ENCODE measurements at regions not wholly inside any gene's neighbourhood (a gene's known extent, or its start where the extent isn't known, plus 50 kb on each side); places are given as distances from the start of the nearest gene placed in this dataset.

DNA sequence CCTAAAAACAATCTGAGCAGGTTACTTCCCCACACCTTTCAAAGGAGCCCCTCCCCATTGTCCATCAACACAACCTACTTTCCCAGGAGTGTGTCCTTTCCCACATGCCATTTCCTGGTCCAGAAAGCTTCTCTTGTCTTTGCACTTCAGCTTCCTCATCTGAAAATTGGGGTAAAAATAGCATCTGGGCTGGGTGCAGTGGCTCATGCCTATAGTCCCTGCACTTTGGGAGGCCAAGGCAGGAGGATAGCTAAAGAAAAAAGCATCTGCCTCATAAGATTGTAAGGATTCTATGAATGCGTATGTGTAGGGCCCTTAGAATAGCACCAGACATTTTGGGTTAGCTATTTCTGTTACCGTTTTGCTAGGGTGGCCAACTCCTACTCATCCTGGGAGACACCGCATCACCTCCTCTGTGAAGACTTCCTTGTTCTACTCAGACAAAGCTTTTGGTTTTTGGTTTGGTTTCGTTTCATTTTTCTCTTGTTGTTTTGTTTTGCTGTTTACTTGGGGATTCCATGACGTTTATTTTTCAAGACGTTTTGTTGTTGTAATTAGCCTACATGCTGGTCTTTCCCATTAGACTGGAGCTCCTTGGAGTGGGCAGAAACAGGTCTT, 224.4 kb upstream of the TLE3 start:
- DNase-seq (ENCODE audit: low read depth in 1 of 2, low spot score in 1 of 2): no peak
- no peak for TF ChIP-seq JUND (IDR thresholded peaks at IDR 0.05; ENCODE audit: low read depth)
- in situ Hi-C loops (cut with HindIII; ENCODE audit: low pct_unique_long_range_greater_than_20kb, low sequenced_read_pairs): no loop called here

DNA sequence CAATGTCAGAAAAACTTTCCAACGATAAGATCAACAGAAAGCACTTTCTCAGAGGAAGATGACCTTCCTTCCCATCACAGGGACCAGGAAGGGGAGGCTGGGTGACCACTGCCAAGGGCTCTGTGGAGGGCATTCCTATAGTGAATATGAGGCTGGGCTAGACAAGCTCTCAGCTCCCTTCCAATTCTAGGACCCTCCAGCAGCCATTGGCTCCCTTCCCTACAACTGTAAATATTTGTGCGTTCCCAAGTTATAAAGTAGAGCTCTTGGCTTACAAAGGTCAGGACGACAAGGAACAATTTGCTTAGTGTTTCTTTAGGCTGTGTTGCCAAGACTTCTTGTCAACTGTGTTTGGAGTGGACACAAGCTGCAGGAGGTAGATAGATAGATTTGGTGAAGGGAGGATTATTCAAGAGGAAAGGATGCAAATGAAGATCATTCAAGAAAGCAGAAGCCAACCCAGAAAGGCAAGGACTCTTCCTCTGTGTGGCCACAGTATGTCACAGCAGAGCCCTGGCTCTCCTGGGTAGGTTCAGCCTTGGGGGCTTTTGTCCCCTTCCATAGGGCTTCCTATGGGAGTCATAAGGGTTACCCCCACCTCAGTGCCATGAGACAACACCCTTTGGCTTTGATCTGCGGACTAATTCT, 223.6 kb upstream of the TLE3 start:
- 0 out of 2 replicates have a peak, but pooled peaks have one; percentile 33 for TF ChIP-seq JUND (IDR thresholded peaks at IDR 0.05; ENCODE audit: low read depth)
- in situ Hi-C loops (cut with HindIII; ENCODE audit: low pct_unique_long_range_greater_than_20kb, low sequenced_read_pairs): no loop called here
- DNase-seq (ENCODE audit: low read depth in 1 of 2, low spot score in 1 of 2): peak in 1 of 2 experiments; percentile 75

DNA sequence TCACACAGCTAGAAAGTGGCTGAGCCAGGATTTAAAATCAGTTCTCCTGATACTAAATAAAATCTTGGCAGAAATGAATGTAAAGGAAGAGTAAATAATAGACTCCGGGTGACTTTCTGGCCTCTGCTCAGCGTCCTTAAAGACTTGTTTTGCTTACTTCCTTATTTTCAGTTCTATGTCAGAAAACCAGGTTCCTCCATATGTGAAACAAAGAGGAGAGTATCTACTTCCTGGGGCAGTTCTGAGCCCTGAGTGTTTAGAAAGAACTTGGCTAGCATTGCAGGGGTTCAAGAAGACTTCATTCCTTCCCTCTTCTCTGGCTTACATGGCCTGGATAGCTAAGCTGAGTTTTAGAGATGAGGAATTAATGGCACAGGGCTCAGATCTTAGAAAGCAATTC, 222.8 kb upstream of the TLE3 start:
- DNase-seq (ENCODE audit: low read depth in 1 of 2, low spot score in 1 of 2): no peak
- no peak for TF ChIP-seq JUND (IDR thresholded peaks at IDR 0.05; ENCODE audit: low read depth)
- in situ Hi-C loops (cut with HindIII; ENCODE audit: low pct_unique_long_range_greater_than_20kb, low sequenced_read_pairs): no loop called here

DNA sequence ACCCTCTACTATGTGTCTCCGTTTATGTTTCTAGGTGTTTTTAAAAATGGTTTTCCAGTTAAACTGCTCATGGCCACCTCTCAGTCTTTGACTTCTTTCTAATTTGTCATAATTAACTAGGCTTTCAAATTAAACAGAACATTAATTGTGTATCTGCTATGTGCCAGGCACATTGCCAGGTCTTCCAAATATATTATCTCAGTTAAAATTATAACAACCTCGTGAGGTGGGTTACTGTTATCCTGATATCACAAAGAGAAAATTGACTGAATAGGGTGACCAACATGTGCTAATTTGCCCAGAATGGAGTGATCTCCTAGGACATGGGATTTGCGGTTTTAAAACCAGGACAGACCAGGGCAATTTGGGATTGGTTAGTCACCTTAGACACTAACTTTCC, 222.4 kb upstream of the TLE3 start:
- no peak for TF ChIP-seq JUND (IDR thresholded peaks at IDR 0.05; ENCODE audit: low read depth)
- in situ Hi-C loops (cut with HindIII; ENCODE audit: low pct_unique_long_range_greater_than_20kb, low sequenced_read_pairs): no loop called here
- DNase-seq (ENCODE audit: low read depth in 1 of 2, low spot score in 1 of 2): no peak

DNA sequence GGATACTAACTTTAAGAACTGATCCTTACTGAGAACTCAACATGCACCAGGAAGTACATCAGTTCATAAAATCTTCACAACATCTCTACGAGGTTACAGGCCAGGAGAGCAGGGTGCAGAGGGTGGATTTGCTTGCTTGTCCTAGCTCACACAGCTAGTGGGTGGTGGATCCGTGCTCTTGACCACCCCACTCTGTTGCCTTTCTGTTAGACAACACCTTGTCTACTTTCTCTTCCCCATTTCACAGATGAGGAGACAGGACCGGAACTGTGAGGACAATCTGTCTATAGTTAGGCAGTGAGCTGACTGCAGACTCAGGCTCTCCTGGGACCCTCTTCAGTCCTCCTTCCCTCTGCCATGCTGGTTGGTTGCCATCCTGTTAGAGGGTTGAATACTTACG, 221.7 kb upstream of the TLE3 start:
- no peak for TF ChIP-seq JUND (IDR thresholded peaks at IDR 0.05; ENCODE audit: low read depth)
- in situ Hi-C loops (cut with HindIII; ENCODE audit: low pct_unique_long_range_greater_than_20kb, low sequenced_read_pairs): no loop called here
- no peak for DNase-seq (ENCODE audit: low read depth in 1 of 2, low spot score in 1 of 2)

DNA sequence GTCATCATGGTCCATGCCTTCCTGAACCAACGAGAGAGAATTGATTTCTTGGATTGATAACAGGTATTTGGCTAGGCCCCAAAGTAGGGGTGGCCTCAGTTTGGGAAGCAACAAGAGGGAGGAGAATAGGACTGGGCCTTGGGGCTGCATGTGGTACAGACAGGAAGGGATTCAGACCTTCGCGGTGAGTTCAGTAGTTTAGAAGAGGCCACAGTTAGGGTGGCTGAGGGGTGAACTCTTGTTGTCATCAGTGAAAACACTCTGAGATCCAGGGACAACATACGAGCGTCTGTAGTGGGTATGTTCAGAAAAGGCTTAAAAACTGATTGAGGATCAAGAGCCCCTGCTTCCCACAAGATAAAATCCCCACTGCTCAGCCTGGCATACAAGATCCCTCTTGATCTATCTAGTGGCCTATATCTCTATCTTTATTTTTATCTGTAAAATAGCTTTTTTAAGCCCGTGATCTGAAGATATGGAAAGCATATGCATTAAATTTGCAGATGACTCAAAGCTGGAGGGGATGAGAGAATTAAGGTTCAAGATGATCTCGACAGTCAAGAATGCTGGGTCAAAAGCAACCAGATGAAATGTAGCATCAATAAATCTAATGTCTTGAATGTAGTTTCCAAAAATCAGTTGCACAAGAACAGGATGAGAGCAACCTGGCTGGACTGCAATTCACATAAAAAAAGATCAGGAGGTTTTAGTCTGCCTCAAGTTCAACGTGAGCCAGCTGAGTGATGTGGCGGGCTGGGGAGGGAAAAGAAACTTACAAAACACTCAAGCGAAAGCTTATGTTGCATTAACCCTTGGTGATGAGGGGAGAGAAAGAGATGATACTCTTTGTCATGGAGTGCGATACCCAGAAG, 221.1 kb upstream of the TLE3 start:
- TF ChIP-seq JUND (IDR thresholded peaks at IDR 0.05; ENCODE audit: low read depth): no peak
- no peak for DNase-seq (ENCODE audit: low read depth in 1 of 2, low spot score in 1 of 2)
- in situ Hi-C loops (cut with HindIII; ENCODE audit: low pct_unique_long_range_greater_than_20kb, low sequenced_read_pairs): no loop called here

DNA sequence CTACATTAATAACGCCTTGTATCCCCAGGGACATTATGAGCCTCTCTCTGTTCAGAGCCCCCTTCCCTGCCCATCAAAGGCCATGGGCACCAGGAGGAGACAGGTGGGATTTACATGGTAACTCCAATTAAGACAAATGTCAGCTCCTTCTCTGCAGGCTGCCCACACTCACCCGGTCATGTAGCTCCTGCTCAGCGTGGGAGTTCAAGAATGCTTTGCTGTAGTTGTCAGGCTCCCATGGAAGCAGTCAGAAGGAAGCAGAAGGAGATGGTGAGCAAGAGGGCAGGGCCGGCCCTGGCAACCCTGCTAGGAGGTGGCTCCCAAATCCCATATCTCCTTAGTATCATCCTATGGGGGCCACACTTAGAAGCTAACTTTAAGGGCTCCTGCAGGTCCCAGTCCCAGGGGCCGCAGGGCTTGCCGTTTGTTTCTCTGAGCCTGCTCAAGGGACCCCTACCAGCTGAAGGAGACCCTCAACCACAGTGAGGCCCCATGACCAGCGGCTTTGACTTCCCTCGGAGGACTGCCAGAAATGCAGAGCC, 218.4 kb upstream of the TLE3 start:
- in situ Hi-C loops (cut with HindIII; ENCODE audit: low pct_unique_long_range_greater_than_20kb, low sequenced_read_pairs): no loop called here
- DNase-seq (ENCODE audit: low read depth in 1 of 2, low spot score in 1 of 2): no peak
- TF ChIP-seq JUND (IDR thresholded peaks at IDR 0.05; ENCODE audit: low read depth): no peak

DNA sequence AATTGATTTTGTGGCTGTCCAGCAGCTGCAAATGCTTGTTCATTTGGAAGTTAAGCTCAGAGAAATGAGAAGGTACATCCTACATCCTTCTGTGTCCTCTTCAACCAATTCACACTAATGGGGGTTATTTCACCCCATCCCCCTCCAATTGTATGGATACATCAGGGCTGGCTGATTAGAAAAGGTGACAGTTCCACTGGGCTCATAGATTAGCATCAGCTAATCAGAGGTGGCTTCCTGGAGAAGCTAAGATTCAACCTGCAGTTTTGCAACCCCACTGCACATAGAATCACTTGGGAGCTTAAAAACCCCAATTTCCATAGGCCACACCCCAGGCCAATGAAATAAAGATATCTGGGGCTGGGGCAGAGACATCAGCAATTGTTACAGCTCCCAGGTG, 217.7 kb upstream of the TLE3 start:
- in situ Hi-C loops (cut with HindIII; ENCODE audit: low pct_unique_long_range_greater_than_20kb, low sequenced_read_pairs): no loop called here
- DNase-seq (ENCODE audit: low read depth in 1 of 2, low spot score in 1 of 2): no peak
- TF ChIP-seq JUND (IDR thresholded peaks at IDR 0.05; ENCODE audit: low read depth): no peak

DNA sequence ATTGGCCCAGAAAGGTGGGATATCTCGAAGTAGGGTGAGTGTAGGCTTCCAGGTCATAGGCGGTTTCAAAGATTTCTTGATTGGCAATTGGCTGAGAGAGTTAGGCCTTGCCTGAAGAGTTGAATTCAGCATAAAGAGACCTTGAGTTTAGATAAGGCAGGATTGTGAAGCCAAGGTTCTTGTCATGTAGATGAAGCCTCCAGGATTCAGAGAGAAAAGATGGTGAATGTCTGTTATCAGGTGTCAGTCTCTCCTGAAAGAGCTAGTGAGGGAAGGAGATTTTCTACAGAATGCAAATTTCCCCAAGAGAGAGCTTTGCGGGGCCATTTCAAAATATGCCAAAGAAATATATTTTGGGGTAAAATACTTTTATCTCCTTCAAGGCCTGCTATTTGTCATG, 217.0 kb upstream of the TLE3 start:
- TF ChIP-seq JUND (IDR thresholded peaks at IDR 0.05; ENCODE audit: low read depth): no peak
- no peak for DNase-seq (ENCODE audit: low read depth in 1 of 2, low spot score in 1 of 2)

DNA sequence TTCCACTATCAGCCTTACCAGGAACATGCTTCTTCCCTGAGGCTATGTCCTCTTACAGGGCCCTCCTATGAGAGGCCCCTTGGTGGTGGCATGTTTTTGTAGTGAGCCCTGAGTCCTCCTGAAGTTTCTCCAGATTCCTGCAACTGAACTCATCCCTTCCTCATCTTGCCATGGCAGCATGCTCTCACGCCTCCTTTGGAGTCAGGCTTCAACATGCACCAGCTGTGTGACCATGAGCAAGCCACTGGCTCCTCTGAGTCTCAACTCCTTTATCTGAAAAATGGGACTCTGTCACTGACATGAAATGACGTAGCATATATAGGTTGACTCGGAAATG, 216.3 kb upstream of the TLE3 start:
- in situ Hi-C loops (cut with HindIII; ENCODE audit: low pct_unique_long_range_greater_than_20kb, low sequenced_read_pairs): no loop called here
- DNase-seq (ENCODE audit: low read depth in 1 of 2, low spot score in 1 of 2): no peak
- TF ChIP-seq JUND (IDR thresholded peaks at IDR 0.05; ENCODE audit: low read depth): no peak

More for the DNA sequence above, 217.0 kb upstream of the TLE3 start:
- in situ Hi-C loops (cut with HindIII; ENCODE audit: low pct_unique_long_range_greater_than_20kb, low sequenced_read_pairs): no loop called here

DNA sequence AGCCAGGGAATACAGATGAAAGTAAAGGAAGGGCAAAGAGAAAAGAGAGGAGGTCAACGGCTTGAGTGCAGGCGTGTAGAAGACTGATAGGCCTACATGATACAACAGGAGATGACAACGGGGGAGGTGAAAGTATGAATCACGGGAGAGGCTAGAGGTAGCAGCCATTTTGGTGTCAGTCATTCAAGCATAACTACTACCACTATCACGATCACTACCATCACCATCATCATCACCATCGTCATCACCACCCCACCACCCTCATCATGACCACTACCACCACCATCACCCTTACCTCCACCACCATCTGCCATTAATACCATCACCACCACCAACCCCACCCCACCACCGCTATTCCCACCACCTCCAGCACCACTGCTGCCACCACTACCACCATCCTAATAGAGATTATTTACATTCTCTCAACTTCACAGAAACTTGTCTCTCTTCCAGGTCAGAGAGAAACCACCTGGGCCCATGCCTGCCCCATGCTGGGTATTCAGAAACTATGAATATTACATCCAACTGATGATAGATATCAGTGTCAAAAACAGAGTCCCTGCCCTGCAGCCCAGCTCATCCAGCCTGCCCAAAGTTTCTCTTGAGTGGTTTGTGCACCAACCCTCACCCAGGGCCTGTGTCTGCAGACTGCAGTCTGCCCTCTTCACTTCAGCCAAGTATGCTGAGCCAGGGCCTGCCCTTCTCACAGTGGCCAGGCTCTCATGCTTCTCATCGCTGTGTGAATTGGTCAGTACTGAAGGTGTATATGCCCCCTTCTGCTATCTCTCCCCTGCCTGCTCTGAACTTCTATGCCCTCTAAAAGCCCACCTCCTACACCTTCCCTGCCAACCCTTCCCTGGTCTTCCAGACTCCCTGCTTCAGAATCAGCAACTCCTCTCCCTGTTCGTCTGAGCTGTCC, 215.6 kb upstream of the TLE3 start:
- no peak for DNase-seq (ENCODE audit: low read depth in 1 of 2, low spot score in 1 of 2)
- no peak for TF ChIP-seq JUND (IDR thresholded peaks at IDR 0.05; ENCODE audit: low read depth)
- in situ Hi-C loops (cut with HindIII; ENCODE audit: low pct_unique_long_range_greater_than_20kb, low sequenced_read_pairs): no loop called here

DNA sequence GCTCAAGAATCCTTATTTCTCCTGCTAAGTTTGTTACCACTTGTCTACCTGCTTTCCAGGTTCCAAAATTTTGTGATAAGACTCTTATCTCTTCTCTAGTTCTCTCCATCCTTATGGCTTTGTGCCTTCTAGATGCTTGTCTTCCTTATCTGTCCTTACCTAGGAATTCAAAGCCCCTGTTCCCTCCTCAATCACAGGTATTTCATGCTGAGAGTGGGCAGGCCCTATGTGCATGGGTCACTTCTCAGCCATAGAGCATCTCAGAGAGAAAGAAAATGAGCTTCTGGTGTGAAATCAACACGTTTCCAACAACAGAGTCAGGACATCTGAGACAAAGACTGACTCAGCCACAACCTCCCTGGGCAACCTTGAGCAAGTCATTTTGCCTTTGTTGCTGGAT, 214.1 kb upstream of the TLE3 start:
- DNase-seq (ENCODE audit: low read depth in 1 of 2, low spot score in 1 of 2): no peak
- TF ChIP-seq JUND (IDR thresholded peaks at IDR 0.05; ENCODE audit: low read depth): no peak
- in situ Hi-C loops (cut with HindIII; ENCODE audit: low pct_unique_long_range_greater_than_20kb, low sequenced_read_pairs): no loop called here
